ENCODE measurements at regions not wholly inside any gene's neighbourhood (a gene's known extent, or its start where the extent isn't known, plus 50 kb on each side); places are given as distances from the start of the nearest gene placed in this dataset.
"Not testable (repeated sequence)": the region's sequence is repeated elsewhere in the genome, so short reads cannot be mapped to it uniquely, and the experiment has no call there.

GRCh38 chr2:82013641-82014040, 1709.1 kb upstream of the LRRTM1 start:
- H3K27ac Mint-ChIP-seq = no peak overlapping the region
- DNase-seq = no peak
- no peaks in the 10 kb centered on the region for H3K4me1 Mint-ChIP-seq
- no peaks in the 10 kb centered on the region for H3K36me3 Mint-ChIP-seq
- no peak overlapping the region for H3K4me3 Mint-ChIP-seq
- peaks cover 2% of the 10 kb centered on the region for H3K9me3 Mint-ChIP-seq
- CTCF ChIA-PET = no interaction called here
- H3K27me3 Mint-ChIP-seq = no peaks in the 10 kb centered on the region

- Mint-ChIP-seq H3K27ac (no peak overlapping the region), H3K36me3 (no peaks in the 10 kb centered on the region), H3K9me3 (peaks cover 13% of the 10 kb centered on the region), H3K4me3 (no peak overlapping the region), H3K27me3 (no peaks in the 10 kb centered on the region), H3K4me1 (no peaks in the 10 kb centered on the region)
- no peak for DNase-seq
- CTCF ChIA-PET = no interaction called here
These were observed 1702.6 kb upstream of the LRRTM1 start for GRCh38 chr2:82007071-82007664.

- CTCF ChIA-PET, H3K36me3 Mint-ChIP-seq, H3K27ac Mint-ChIP-seq, H3K4me3 Mint-ChIP-seq, H3K27me3 Mint-ChIP-seq, H3K4me1 Mint-ChIP-seq, DNase-seq: not testable (repeated sequence)
- peaks cover 13% of the 10 kb centered on the region for H3K9me3 Mint-ChIP-seq
These were observed 1701.3 kb upstream of the LRRTM1 start for GRCh38 chr2:82005889-82006288.

- CTCF ChIA-PET = no interaction called here
- H3K4me1 Mint-ChIP-seq = no peaks in the 10 kb centered on the region
- no peak overlapping the region for H3K4me3 Mint-ChIP-seq
- DNase-seq = no peak
- H3K9me3 Mint-ChIP-seq = peaks cover 13% of the 10 kb centered on the region
- no peaks in the 10 kb centered on the region for H3K36me3 Mint-ChIP-seq
- no peaks in the 10 kb centered on the region for H3K27me3 Mint-ChIP-seq
- H3K27ac Mint-ChIP-seq = no peak overlapping the region
These were observed 1697.1 kb upstream of the LRRTM1 start for GRCh38 chr2:82001614-82002013.

DNA sequence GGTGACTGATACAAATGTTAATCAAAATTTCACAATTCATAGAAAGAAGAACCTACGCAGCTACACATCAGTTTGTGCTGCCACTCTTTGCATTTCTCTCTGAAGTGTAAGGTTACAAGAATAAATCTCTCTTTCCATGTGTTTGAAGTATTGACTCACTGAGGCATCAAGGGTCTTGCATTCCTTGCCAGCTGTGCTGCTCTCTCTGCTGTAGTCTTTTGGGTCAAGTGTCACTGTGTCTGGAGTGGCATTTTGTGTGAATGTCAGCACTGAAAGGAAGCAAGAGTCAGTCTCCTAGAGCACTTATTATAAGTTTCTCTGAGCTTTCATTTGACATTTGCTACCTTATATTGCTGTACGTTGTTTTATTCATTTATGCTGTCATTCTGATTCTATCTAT, 1696.1 kb upstream of the LRRTM1 start:
- peaks cover 10% of the 10 kb centered on the region for H3K9me3 Mint-ChIP-seq
- H3K4me1 Mint-ChIP-seq = no peaks in the 10 kb centered on the region
- no peaks in the 10 kb centered on the region for H3K27me3 Mint-ChIP-seq
- no peak overlapping the region for H3K27ac Mint-ChIP-seq
- H3K4me3 Mint-ChIP-seq = no peak overlapping the region
- CTCF ChIA-PET = no interaction called here
- H3K36me3 Mint-ChIP-seq = no peaks in the 10 kb centered on the region
- DNase-seq = no peak

GRCh38 chr2:81996332-81996731, 1691.8 kb upstream of the LRRTM1 start:
- Mint-ChIP-seq H3K36me3 (no peaks in the 10 kb centered on the region), H3K27me3 (no peaks in the 10 kb centered on the region), H3K9me3 (peaks cover 6% of the 10 kb centered on the region), H3K4me3 (no peak overlapping the region), H3K4me1 (no peaks in the 10 kb centered on the region), H3K27ac (no peak overlapping the region)
- CTCF ChIA-PET = no interaction called here
- no peak for DNase-seq

- H3K27me3 Mint-ChIP-seq = no peaks in the 10 kb centered on the region
- no peaks in the 10 kb centered on the region for H3K4me1 Mint-ChIP-seq
- H3K27ac Mint-ChIP-seq = no peak overlapping the region
- no peaks in the 10 kb centered on the region for H3K36me3 Mint-ChIP-seq
- CTCF ChIA-PET = no interaction called here
- no peak for DNase-seq
- H3K4me3 Mint-ChIP-seq = no peak overlapping the region
- peaks cover 11% of the 10 kb centered on the region for H3K9me3 Mint-ChIP-seq
These were observed 1686.7 kb upstream of the LRRTM1 start for GRCh38 chr2:81991282-81991681.

GRCh38 chr2:81987370-81987769, 1682.8 kb upstream of the LRRTM1 start:
- H3K4me1 Mint-ChIP-seq = no peaks in the 10 kb centered on the region
- CTCF ChIA-PET = no interaction called here
- peaks cover 20% of the 10 kb centered on the region for H3K9me3 Mint-ChIP-seq
- no peak for DNase-seq
- no peaks in the 10 kb centered on the region for H3K27me3 Mint-ChIP-seq
- H3K27ac Mint-ChIP-seq = no peak overlapping the region
- no peaks in the 10 kb centered on the region for H3K36me3 Mint-ChIP-seq
- no peak overlapping the region for H3K4me3 Mint-ChIP-seq

DNA sequence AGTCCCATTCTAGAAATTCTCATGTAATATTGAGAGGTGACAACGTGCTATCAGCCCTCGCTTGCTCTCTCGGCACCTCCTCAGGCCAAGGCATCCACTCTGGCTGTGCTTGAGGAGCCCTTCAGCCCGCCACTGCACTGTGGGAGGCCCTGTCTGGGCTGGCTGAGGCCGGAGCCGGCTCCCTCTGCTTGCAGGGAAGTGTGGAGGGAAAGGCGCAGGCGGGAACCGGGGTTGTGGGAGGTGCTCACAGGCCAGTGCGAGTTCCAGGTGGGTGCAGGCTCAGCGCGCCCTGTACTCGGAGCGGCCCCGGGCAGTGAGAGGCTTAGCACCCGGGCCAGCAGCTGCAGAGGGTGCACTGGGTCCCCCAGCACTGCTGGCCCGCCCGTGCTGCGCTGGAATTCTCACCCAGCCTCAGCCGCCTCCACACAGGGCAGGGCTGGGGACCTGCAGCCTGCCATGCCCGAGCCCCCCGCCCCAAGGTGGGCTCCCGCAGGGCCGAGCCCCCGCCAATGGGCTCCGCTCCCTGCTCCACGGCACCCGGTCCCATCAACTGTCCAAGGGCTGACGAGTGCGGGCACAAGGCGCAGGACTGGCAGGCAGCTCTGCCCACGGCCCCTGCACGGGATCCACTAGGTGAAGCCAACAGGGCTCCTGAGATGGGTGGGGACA, 1680.6 kb upstream of the LRRTM1 start:
- Mint-ChIP-seq H3K4me3 (no peak overlapping the region), H3K27me3 (no peaks in the 10 kb centered on the region), H3K36me3 (no peaks in the 10 kb centered on the region), H3K4me1 (no peaks in the 10 kb centered on the region), H3K9me3 (peaks cover 23% of the 10 kb centered on the region), H3K27ac (no peak overlapping the region)
- CTCF ChIA-PET = no interaction called here
- no peak for DNase-seq

GRCh38 chr2:81981585-81981984, 1677.0 kb upstream of the LRRTM1 start:
- CTCF ChIA-PET = no interaction called here
- Mint-ChIP-seq H3K27ac (no peak overlapping the region), H3K27me3 (no peaks in the 10 kb centered on the region), H3K4me1 (no peaks in the 10 kb centered on the region), H3K9me3 (peaks cover 28% of the 10 kb centered on the region), H3K4me3 (no peak overlapping the region), H3K36me3 (no peaks in the 10 kb centered on the region)
- no peak for DNase-seq

GRCh38 chr2:81979086-81979485, 1674.5 kb upstream of the LRRTM1 start:
- Mint-ChIP-seq H3K4me3 (no peak overlapping the region), H3K27ac (no peak overlapping the region), H3K4me1 (no peaks in the 10 kb centered on the region), H3K36me3 (no peaks in the 10 kb centered on the region), H3K27me3 (no peaks in the 10 kb centered on the region), H3K9me3 (peaks cover 21% of the 10 kb centered on the region)
- no peak for DNase-seq
- CTCF ChIA-PET = no interaction called here

DNA sequence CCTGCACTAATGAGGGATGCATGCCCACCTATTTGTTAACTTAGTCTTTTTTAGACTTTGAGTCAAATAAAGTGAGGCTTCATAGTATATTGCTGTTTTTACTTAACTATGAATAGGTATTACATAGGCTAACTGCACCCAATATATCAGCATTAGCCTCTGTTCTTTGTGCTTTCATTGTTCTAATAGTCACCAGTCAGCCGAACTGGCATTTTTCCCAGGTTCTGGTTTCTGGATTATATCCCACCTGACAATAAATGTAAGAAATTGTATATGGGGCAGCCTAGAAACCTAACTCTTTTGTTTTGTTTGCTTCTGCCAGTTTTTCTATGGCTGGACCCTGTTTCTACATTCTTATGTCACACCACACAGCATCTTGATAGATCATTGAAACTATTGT, 1672.4 kb upstream of the LRRTM1 start:
- Mint-ChIP-seq H3K4me3 (no peak overlapping the region), H3K4me1 (no peaks in the 10 kb centered on the region), H3K27ac (no peak overlapping the region), H3K36me3 (no peaks in the 10 kb centered on the region), H3K27me3 (no peaks in the 10 kb centered on the region), H3K9me3 (peaks cover 14% of the 10 kb centered on the region)
- CTCF ChIA-PET = no interaction called here
- no peak for DNase-seq

GRCh38 chr2:81974216-81974615, 1669.7 kb upstream of the LRRTM1 start:
- CTCF ChIA-PET = interaction anchor here (0.6 kb wide), 1 partner anchor 41 kb away, joined by 3 read pairs; no protein-coding TSS in a partner anchor
- H3K27me3 Mint-ChIP-seq = no peaks in the 10 kb centered on the region
- H3K27ac Mint-ChIP-seq = no peak overlapping the region
- H3K4me3 Mint-ChIP-seq = no peak overlapping the region
- H3K36me3 Mint-ChIP-seq = no peaks in the 10 kb centered on the region
- peaks cover 7% of the 10 kb centered on the region for H3K9me3 Mint-ChIP-seq
- H3K4me1 Mint-ChIP-seq = no peaks in the 10 kb centered on the region
- DNase-seq = no peak

- no peak for DNase-seq
- Mint-ChIP-seq H3K4me1 (no peaks in the 10 kb centered on the region), H3K36me3 (no peaks in the 10 kb centered on the region), H3K27me3 (no peaks in the 10 kb centered on the region), H3K4me3 (no peak overlapping the region), H3K27ac (no peak overlapping the region), H3K9me3 (peaks cover 28% of the 10 kb centered on the region)
- CTCF ChIA-PET = interaction anchor here (0.7 kb wide), 1 partner anchor 1002 kb away, joined by 3 read pairs; no protein-coding TSS in a partner anchor
These were observed 1638.3 kb upstream of the LRRTM1 start for GRCh38 chr2:81942876-81943275.

DNA sequence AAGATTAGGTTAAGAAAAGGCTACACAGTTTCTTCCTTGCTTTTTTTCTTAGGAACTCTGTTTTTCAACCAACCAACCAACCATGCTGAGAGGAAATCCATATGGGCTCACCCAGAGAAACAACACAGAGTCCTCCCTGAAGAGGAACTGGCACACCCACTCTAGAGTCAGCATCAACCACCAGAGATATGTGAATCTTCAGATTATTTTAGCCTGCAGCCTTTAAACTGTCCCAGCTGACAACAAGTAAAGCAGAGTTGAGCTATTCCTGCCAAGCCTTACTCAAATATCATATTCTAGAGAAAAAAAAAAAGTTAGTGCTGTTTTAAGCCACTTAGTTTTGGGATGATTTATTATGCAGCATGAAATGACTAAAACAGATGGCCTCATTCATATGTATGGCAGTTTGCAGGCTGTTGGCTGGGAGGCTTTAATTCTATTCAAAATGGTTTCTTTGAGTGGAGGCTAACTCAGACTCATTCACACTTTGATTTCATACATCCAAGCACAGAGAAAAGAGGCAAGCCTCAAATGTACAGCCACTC, 1637.7 kb upstream of the LRRTM1 start:
- H3K4me1 Mint-ChIP-seq = no peaks in the 10 kb centered on the region
- no peaks in the 10 kb centered on the region for H3K36me3 Mint-ChIP-seq
- no peak for DNase-seq
- no peaks in the 10 kb centered on the region for H3K27me3 Mint-ChIP-seq
- H3K9me3 Mint-ChIP-seq = peaks cover 21% of the 10 kb centered on the region
- CTCF ChIA-PET = no interaction called here
- H3K4me3 Mint-ChIP-seq = no peak overlapping the region
- no peak overlapping the region for H3K27ac Mint-ChIP-seq
